Activated B cell treated with CpG ODN at 0.5 μM for 24 hours (primary cell): ENCODE measurements at regions not wholly inside any gene's neighbourhood (a gene's known extent, or its start where the extent isn't known, plus 50 kb on each side); places are given as distances from the start of the nearest gene placed in this dataset.

Experiments used
- ATAC-seq: fragments of 200-7000 bp; cut with Tn5 transposase; one replicate; pipeline ENCODE4 v1.10.0; 2021; ENCODE audit warnings: low read depth, mild to moderate bottlenecking, moderate library complexity
- CTCF ChIA-PET: fragments of 350-600 bp; sonication (Branson Sonifier 250); formaldehyde crosslinking; loops from one replicate; lab custom pipeline; 2021; ENCODE audit warnings: antibody characterized with exemption; lab: Charles Lee
- POLR2A ChIA-PET: fragments of 350-600 bp; sonication (Branson Sonifier 250); formaldehyde crosslinking; loops from one replicate; lab custom pipeline; 2021; ENCODE audit warnings: antibody characterized with exemption; lab: Charles Lee
- DNase-seq: peaks from one replicate; pipeline ENCODE4 v3.0.0; 2022
- H3K27ac Mint-ChIP-seq: one replicate; pipeline ENCODE4 v1.8.0; 2020; ENCODE audit warnings: mixed read lengths
- H3K27me3 Mint-ChIP-seq: one replicate; pipeline ENCODE4 v1.8.0; 2021; ENCODE audit warnings: mixed read lengths
- H3K36me3 Mint-ChIP-seq: one replicate; pipeline ENCODE4 v1.8.0; 2021; ENCODE audit warnings: low read depth, mixed read lengths
- H3K4me1 Mint-ChIP-seq: one replicate; pipeline ENCODE4 v1.8.0; 2021; ENCODE audit warnings: mixed read lengths
- H3K4me3 Mint-ChIP-seq: one replicate; pipeline ENCODE4 v1.8.0; 2020; ENCODE audit warnings: mild to moderate bottlenecking, mixed read lengths
- H3K9me3 Mint-ChIP-seq: one replicate; pipeline ENCODE4 v1.8.0; 2020; ENCODE audit warnings: mixed read lengths
- CTCF ChIP-seq: fragments of 200-600 bp; IDR thresholded peaks from one replicate; pipeline ENCODE4 v1.8.0; 2022; ENCODE audit warnings: antibody characterized with exemption, mild to moderate bottlenecking
- intact Hi-C: fragments of 100-400 bp; cut with micrococcal nuclease; formaldehyde crosslinking; loops from one replicate; pipeline ENCODE4 v1.15.1; 2024

GRCh38 chr1:238649200-238649599 is 737.2 kb upstream of the CHRM3 start:
- CTCF ChIA-PET: no interaction called here

GRCh38 chr1:238648751-238649150 is 737.6 kb upstream of the CHRM3 start:
- Mint-ChIP-seq H3K4me3 (no peak overlapping the region), H3K27ac (no peak overlapping the region), H3K36me3 (no peaks in the 10 kb centered on the region), H3K9me3 (peaks cover 2% of the 10 kb centered on the region), H3K4me1 (no peaks in the 10 kb centered on the region), H3K27me3 (no peaks in the 10 kb centered on the region)
- POLR2A ChIA-PET: no interaction called here
- CTCF ChIA-PET: no interaction called here
- no peak for TF ChIP-seq CTCF
- DNase-seq (no peak), ATAC-seq (no peak)
- intact Hi-C loops: no loop called here

More at GRCh38 chr1:238649200-238649599, 737.2 kb upstream of the CHRM3 start:
- POLR2A ChIA-PET: no interaction called here
- peaks cover 5% of the 10 kb centered on the region for H3K9me3 Mint-ChIP-seq
- H3K4me1 Mint-ChIP-seq: no peaks in the 10 kb centered on the region
- TF ChIP-seq CTCF: no peak
- no peaks in the 10 kb centered on the region for H3K27me3 Mint-ChIP-seq
- intact Hi-C loops: no loop called here
- no peak overlapping the region for H3K27ac Mint-ChIP-seq
- no peak overlapping the region for H3K4me3 Mint-ChIP-seq
- DNase-seq (no peak), ATAC-seq (no peak)
- no peaks in the 10 kb centered on the region for H3K36me3 Mint-ChIP-seq

GRCh38 chr1:238648296-238648695 is 738.1 kb upstream of the CHRM3 start:
- intact Hi-C loops: no loop called here
- Mint-ChIP-seq H3K27ac (no peak overlapping the region), H3K36me3 (no peaks in the 10 kb centered on the region), H3K27me3 (no peaks in the 10 kb centered on the region), H3K9me3 (no peaks in the 10 kb centered on the region), H3K4me1 (no peaks in the 10 kb centered on the region), H3K4me3 (no peak overlapping the region)
- DNase-seq: no peak
- CTCF ChIA-PET: no interaction called here
- ATAC-seq: no peak
- no peak for TF ChIP-seq CTCF
- POLR2A ChIA-PET: no interaction called here

GRCh38 chr1:238647877-238648276 is 738.5 kb upstream of the CHRM3 start:
- DNase-seq (no peak), ATAC-seq (no peak)
- no peak overlapping the region for H3K4me3 Mint-ChIP-seq
- CTCF ChIA-PET: no interaction called here
- H3K4me1 Mint-ChIP-seq: no peaks in the 10 kb centered on the region
- no peaks in the 10 kb centered on the region for H3K27me3 Mint-ChIP-seq
- no peak for TF ChIP-seq CTCF
- POLR2A ChIA-PET: no interaction called here
- no peaks in the 10 kb centered on the region for H3K9me3 Mint-ChIP-seq
- intact Hi-C loops: no loop called here
- H3K36me3 Mint-ChIP-seq: no peaks in the 10 kb centered on the region
- H3K27ac Mint-ChIP-seq: no peak overlapping the region

GRCh38 chr1:238642231-238642630 is 744.1 kb upstream of the CHRM3 start:
- DNase-seq: no peak
- CTCF ChIA-PET: no interaction called here
- POLR2A ChIA-PET: no interaction called here
- Mint-ChIP-seq H3K9me3 (no peaks in the 10 kb centered on the region), H3K4me3 (no peak overlapping the region), H3K27ac (no peak overlapping the region), H3K27me3 (no peaks in the 10 kb centered on the region), H3K36me3 (no peaks in the 10 kb centered on the region), H3K4me1 (no peaks in the 10 kb centered on the region)
- ATAC-seq: no peak
- intact Hi-C loops: no loop called here
- no peak for TF ChIP-seq CTCF
